Effector CD8-positive, alpha-beta T cell (primary cell): ENCODE measurements at regions not wholly inside any gene's neighbourhood (a gene's known extent, or its start where the extent isn't known, plus 50 kb on each side); places are given as distances from the start of the nearest gene placed in this dataset.
"Not testable (repeated sequence)": the region's sequence is repeated elsewhere in the genome, so short reads cannot be mapped to it uniquely, and the experiment has no call there.

Source experiments
- DNase-seq: peaks from one replicate; lab custom pipeline; 2025; lab: John Stamatoyannopoulos, UW

- no peak for DNase-seq
Observed at GRCh38 chr10:25808372-25808771, 125.7 kb upstream of the MYO3A start.

DNA sequence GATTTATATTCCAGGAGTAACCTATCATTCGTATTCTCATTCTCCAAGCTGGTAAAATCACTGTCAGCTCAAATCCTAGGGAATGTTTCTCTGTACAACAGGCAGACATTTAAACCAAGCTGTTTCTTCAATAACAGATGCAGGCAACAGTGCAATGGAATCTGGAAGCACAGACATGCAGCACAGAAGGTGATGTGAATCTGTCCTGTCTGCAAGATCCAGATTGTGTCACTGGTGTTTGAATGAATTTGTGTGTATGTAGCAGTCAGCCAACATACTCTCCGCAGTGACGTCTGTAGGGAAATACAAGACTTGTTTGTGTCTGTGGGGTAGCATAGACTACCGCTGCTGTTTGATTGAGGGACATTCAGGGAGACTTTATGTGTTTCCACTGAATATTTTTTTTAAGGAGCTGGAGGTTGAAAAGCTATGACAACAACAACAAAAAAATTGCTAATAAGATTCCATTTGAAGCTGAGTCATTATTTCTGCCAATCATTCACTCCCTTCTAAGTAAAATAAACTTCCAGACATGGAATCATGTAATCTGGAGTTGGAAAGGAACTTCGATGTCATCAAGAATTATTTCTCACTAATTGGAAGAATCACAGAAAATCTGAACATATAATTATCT, 122.9 kb upstream of the MYO3A start:
- DNase-seq = no peak

DNA sequence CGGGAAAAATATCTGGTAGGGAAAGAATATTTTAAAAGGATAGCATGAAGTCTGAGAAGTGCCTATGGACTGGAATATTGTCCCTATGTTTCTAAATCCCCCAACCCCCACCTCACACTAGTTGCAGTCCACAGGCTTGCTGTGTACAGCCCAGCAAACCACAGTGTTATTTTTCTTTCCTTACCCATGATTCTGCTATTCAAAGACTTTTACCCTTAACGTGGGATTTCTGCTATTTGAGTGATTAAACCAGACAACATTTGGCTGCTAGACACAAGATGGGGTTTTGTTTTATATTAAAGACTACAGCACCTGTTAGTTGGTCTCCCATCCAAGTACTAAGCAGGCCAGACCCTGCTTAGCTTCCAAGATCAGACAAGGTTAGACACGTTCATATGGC, 120.5 kb upstream of the MYO3A start:
- no peak for DNase-seq

DNA sequence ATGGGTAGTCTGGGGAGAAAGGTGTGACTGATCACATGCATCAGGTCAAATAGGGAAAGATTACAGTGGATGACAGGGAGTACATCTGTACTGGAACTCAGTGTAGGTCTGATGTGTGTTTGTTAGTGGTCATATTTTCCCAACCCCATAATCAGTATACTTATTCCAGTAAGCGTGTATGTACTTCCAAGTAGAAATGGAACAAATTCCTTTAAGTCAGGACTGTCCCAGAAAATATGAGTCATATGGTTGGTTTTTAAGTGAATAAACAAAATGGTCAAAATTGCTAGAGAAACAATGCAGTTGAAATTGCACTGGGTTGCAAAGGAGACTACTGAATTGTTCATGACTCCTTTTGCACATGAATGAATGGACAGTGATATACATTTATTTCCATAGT, 118.8 kb upstream of the MYO3A start:
- no peak for DNase-seq

DNA sequence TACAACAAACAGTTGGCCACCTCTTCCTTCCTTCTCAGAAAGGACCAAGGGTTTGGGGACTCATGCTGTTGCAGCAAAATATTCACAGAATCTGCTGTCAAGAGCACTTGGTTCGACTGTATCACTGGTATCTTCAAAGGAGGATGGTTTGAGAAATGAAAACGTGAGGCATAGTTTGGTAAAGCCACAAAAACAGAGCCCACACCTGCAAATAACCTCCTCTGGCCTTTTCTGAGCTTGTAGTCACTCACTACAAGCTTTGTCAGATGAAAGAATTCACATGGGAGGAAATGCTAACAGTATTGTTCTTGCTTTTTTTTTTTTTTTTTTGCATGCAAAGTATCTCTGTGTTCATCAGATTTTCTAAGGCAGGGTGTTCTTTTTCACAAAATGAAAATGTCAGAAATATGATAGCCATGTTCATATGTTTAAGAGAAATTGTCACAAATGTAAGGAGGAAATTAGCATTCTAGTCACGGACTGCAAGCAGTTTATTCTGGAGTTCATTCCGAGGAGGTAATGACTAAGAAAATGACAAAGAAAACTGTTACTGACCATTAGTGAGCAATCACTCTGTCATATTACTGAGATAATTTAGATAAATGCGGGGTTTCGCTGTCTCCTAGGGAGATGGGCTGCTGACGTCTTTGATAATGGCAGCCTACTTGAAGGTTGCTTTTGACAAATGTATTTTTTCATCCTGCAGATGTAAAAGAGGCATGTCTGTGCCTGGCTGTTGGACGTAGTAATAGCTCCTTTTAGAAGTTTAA, 117.8 kb upstream of the MYO3A start:
- no peak for DNase-seq

- DNase-seq = no peak
Observed at GRCh38 chr10:25817200-25817599, 116.8 kb upstream of the MYO3A start.

- DNase-seq = no peak
Observed at GRCh38 chr10:25818751-25819150, 115.3 kb upstream of the MYO3A start.

DNA sequence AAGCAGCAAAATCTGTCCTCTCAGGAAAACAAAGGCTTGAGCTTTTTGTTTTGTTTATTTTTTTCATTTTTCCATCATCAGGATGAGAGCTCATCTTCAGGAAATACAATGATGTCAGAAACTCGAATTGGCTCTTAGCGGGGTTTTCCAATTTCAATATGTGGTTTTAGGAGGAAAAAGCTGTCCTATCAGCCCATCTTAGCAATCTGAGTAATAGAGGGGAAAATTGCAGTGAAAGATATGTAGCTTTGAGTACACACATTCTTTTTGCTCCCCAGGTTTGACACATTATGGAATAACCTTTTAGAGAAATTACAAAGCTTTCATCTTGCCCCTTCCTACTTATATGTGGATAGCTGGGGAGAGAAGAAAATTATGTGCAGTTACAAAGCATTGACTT, 113.6 kb upstream of the MYO3A start:
- DNase-seq = no peak

GRCh38 chr10:25820874-25821273, 113.2 kb upstream of the MYO3A start:
- DNase-seq = no peak

GRCh38 chr10:25824050-25824449, 110.0 kb upstream of the MYO3A start:
- no peak for DNase-seq

DNA sequence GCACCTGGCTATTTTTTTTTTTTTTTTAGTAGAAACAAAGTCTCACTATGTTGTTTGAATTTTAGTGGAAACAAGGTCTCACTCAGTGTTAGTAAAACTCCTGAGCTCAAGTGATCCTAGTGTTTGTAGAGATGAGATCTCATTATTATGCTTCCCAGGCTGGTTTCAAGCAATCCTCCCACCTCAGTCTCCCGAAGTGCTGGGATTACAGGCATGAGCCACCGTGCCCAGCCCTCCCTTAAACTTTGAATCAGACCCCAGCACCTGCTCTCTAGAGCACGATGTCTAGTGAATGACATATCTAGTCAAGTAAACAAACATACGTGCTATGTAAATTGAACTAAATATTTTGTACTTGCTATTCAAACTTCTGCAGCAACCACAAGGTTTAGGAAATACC, 105.6 kb upstream of the MYO3A start:
- DNase-seq = no peak

DNA sequence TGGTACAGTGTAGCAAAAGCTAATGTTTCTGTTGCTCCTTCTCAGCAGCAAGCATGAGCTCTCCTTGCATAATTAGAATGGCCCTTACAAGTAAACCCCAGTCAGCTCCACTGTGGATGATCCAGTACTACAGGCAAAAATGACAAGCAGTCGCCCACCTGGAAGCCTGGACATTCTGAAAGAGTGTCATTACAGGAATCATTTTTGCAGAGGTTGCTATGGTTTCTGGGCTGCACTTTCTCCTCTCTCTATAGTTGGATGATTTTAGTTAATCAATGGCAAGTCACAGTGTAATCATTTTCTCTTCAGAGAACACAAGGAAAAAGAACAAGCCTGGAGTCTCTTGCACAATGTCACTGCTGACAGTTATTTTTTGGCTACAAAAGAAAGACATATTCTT, 102.9 kb upstream of the MYO3A start:
- no peak for DNase-seq

GRCh38 chr10:25839683-25840082, 94.3 kb upstream of the MYO3A start:
- no peak for DNase-seq

DNA sequence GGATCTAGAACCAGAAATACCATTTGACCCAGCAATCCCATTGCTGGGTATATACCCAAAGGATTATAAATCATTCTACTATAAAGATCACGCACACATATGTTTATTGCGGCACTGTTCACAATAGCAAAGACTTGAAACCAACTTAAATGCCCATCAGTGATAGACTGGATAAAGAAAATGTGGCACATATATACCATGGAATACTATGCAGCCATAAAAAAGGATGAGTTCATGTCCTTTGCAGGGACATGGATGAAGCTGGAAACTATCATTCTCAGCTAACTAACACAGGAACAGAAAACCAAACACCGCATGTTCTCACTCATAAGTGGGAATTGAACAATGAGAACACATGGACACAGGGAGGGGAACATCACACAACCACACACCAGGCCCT, 93.2 kb upstream of the MYO3A start:
- DNase-seq = not testable (repeated sequence)

- no peak for DNase-seq
Observed at GRCh38 chr10:25842146-25842545, 91.9 kb upstream of the MYO3A start.

DNA sequence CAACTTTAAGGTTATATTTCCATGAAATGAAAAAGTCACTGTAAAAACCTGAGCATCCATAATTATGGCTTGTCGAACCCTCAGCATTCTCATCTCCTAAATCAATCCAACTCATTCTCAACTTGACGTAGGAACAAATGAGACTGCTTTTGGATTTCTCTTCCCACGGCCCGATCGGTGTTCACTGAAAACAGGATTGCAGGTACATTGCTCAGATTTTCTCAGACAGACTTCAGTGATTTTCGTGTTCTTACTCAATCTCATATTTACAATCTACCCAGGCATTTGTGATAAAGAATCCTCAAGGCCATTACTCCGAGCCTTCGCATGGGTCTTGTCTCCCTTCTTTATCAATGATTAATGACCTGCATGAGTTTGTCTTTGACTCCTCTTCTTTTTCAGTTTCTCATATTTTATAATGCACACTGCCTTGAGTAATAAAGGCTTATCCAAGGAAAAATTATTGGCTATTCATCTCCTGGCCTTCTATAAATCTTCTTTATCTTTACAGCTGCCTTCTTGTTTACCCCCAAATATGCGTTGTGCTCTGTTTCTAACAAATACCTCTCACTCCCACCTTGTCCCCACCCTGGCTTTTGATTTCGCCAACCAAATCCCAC, 90.4 kb upstream of the MYO3A start:
- no peak for DNase-seq

DNA sequence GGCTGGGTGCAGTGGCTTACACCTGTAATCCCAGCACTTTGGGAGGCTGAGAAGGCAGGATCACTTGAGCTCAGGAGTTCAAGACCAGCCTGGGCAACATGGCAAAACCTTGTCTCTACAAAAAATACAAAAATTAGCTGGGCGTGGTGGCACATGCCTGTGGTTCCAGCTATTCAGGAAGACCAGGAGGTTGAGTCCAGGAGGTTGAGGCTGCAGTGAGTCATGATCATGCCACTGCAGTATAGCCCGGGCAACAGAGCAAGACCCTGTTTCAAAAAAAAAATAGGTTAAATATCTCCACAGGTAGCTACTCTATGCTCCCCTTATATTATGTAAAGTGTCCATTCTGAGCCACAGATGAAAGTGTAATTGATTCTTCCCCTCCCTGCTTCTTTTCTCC, 89.3 kb upstream of the MYO3A start:
- not testable (repeated sequence) for DNase-seq

DNA sequence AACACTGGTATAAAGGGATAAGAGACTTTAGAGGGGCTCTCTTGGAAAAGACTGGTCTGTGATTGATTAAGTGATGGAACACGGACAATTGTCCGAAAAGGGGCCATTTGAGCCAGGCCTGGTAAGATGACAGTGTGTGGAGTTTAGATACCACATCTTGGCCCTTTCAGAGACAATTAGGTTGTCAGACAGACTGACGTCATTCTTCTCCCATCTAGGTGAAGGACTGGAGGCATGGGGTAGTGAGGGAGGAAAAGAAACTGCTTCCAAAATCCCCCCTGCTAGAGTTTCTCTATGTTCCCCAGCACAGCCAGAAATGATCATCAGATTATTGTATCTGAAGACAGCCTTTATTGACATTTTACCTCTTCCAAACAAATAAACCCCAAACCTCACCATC, 84.8 kb upstream of the MYO3A start:
- no peak for DNase-seq

- DNase-seq = no peak
Observed at GRCh38 chr10:25849988-25850387, 84.0 kb upstream of the MYO3A start.

GRCh38 chr10:25851548-25851947, 82.5 kb upstream of the MYO3A start:
- no peak for DNase-seq

GRCh38 chr10:25852364-25852941, 81.6 kb upstream of the MYO3A start:
- DNase-seq = no peak

- DNase-seq = no peak
Observed at GRCh38 chr10:25858076-25858475, 76.0 kb upstream of the MYO3A start.

GRCh38 chr10:25865267-25865666, 68.8 kb upstream of the MYO3A start:
- no peak for DNase-seq
